Astrocyte (in vitro differentiated cells and primary cell): ENCODE measurements at regions not wholly inside any gene's neighbourhood (a gene's known extent, or its start where the extent isn't known, plus 50 kb on each side); places are given as distances from the start of the nearest gene placed in this dataset.

ENCODE experiments used
- EZH2 ChIP-seq: IDR thresholded peaks from 2 replicates; pipeline ENCODE4 v1.6.1; 2012; ENCODE audit warnings: mild to moderate bottlenecking, low read length, inconsistent platforms; ENCODE audit not compliant: insufficient read depth
- TF ChIP-seq, protein P1 (sequence below): IDR thresholded peaks from 2 replicates; pipeline ENCODE4 v1.5.1; 2011; ENCODE audit warnings: low read depth, mild to moderate bottlenecking, inconsistent platforms, low read length, moderate library complexity; ENCODE audit not compliant: insufficient read depth

DNA sequence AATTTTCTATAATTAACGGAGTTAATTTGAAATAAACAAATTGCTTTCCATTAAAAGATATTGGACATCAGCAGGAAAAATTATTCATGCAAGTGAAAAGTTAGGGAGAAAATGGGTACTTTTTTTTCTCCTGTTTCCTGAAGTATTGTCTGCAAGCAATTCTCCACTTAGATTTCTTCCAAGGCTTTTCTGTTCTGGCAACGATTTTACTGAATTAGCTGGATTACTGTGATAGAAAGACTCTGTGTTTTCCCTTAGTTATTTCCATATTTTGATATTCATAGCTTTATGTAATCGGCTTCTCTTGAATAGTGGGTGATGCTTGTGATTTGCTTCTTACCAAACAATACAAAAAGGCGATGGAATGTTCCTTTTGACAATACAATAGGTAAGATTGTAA lies 1333.9 kb downstream of the AMY1C start:
- TF ChIP-seq, protein P1, sequence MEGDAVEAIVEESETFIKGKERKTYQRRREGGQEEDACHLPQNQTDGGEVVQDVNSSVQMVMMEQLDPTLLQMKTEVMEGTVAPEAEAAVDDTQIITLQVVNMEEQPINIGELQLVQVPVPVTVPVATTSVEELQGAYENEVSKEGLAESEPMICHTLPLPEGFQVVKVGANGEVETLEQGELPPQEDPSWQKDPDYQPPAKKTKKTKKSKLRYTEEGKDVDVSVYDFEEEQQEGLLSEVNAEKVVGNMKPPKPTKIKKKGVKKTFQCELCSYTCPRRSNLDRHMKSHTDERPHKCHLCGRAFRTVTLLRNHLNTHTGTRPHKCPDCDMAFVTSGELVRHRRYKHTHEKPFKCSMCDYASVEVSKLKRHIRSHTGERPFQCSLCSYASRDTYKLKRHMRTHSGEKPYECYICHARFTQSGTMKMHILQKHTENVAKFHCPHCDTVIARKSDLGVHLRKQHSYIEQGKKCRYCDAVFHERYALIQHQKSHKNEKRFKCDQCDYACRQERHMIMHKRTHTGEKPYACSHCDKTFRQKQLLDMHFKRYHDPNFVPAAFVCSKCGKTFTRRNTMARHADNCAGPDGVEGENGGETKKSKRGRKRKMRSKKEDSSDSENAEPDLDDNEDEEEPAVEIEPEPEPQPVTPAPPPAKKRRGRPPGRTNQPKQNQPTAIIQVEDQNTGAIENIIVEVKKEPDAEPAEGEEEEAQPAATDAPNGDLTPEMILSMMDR = no peak
- TF ChIP-seq EZH2 = no peak
